HepG2 (cell line): ENCODE measurements at regions not wholly inside any gene's neighbourhood (a gene's known extent, or its start where the extent isn't known, plus 50 kb on each side); places are given as distances from the start of the nearest gene placed in this dataset.

Source experiments
- ATF7 ChIP-seq, 2 experiments: fragments of 450-650 bp in 1 of 2; sonication (generic) in 1 of 2; formaldehyde crosslinking in 1 of 2; IDR thresholded peaks; 2 replicates each; pipeline versions ENCODE4 v1.4.0 to v1.6.1; 2016 to 2020; ENCODE audit warnings: antibody characterized with exemption in 1 of 2, mild to moderate bottlenecking in 1 of 2, missing genetic modification reagents in 1 of 2
- CBFB ChIP-seq: sonication (generic); formaldehyde crosslinking; IDR thresholded peaks from 2 replicates; pipeline ENCODE4 v1.4.0; 2020; ENCODE audit warnings: missing genetic modification reagents
- CBX5 ChIP-seq: sonication (generic); formaldehyde crosslinking; IDR thresholded peaks from 2 replicates; pipeline ENCODE4 v1.4.0; 2020; ENCODE audit warnings: missing genetic modification reagents, borderline replicate concordance
- EEA1 ChIP-seq: sonication (generic); formaldehyde crosslinking; IDR thresholded peaks from 2 replicates; pipeline ENCODE4 v1.5.1; 2020; ENCODE audit warnings: mild to moderate bottlenecking, missing genetic modification reagents, borderline replicate concordance
- SNRNP70 ChIP-seq: fragments of 200-400 bp; formaldehyde crosslinking; IDR thresholded peaks from 2 replicates; pipeline ENCODE4 v1.6.1; 2017; ENCODE audit warnings: mild to moderate bottlenecking, low read depth, low read length, moderate library complexity
- TF ChIP-seq, protein P1 (sequence below): sonication (generic); formaldehyde crosslinking; IDR thresholded peaks from 2 replicates; pipeline ENCODE4 v1.5.0; 2020; ENCODE audit warnings: mild to moderate bottlenecking, missing genetic modification reagents, moderate library complexity

DNA sequence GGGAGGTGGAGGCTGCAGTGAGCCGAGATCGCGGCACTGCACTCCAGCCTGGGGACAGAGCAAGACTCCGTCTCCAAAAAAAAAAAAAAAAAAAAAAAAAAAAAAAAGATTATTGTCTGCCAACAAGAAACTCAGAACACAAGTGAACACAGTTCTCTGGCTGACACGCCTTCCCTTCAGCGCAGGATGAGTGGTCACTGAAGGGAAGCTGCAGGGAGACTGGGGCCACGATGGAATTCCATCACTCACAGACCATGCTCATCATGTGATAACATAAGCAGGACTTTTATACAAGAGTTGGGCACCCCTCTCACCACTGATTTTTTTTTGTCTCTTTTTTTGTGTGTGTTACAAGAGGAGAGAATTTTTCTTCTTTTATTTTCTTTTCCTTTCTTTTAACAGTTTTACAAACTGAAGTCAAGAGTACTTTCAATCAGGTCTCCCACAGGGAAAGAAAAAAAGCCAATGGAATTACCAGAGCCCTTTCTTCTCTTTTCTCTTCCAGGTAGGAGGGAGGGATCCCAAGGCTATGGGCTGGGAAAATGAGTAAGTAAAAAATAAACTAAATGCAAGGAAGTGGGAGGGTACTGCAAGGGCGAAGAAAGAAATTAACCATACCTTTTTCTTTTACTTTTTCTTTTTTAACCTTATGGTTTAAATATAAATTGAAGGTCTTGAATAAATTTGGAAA is 435.6 kb downstream of the GPM6A start:
- TF ChIP-seq CBX5 (CRISPR knock-in tag), result no peak
- TF ChIP-seq SNRNP70, result no peak
- TF ChIP-seq EEA1 (CRISPR knock-in tag), result no peak
- no peak for TF ChIP-seq CBFB (CRISPR knock-in tag)
- TF ChIP-seq, protein P1, sequence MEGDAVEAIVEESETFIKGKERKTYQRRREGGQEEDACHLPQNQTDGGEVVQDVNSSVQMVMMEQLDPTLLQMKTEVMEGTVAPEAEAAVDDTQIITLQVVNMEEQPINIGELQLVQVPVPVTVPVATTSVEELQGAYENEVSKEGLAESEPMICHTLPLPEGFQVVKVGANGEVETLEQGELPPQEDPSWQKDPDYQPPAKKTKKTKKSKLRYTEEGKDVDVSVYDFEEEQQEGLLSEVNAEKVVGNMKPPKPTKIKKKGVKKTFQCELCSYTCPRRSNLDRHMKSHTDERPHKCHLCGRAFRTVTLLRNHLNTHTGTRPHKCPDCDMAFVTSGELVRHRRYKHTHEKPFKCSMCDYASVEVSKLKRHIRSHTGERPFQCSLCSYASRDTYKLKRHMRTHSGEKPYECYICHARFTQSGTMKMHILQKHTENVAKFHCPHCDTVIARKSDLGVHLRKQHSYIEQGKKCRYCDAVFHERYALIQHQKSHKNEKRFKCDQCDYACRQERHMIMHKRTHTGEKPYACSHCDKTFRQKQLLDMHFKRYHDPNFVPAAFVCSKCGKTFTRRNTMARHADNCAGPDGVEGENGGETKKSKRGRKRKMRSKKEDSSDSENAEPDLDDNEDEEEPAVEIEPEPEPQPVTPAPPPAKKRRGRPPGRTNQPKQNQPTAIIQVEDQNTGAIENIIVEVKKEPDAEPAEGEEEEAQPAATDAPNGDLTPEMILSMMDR (CRISPR knock-in tag), result no peak
- no peak for TF ChIP-seq ATF7 (IDR thresholded peaks at IDR 0.05)
- TF ChIP-seq ATF7 (CRISPR knock-in tag; IDR thresholded peaks at IDR 0.05), result no peak
